ENCODE measurements at regions not wholly inside any gene's neighbourhood (a gene's known extent, or its start where the extent isn't known, plus 50 kb on each side); places are given as distances from the start of the nearest gene placed in this dataset.
"Not testable (repeated sequence)": the region's sequence is repeated elsewhere in the genome, so short reads cannot be mapped to it uniquely, and the experiment has no call there.

DNA sequence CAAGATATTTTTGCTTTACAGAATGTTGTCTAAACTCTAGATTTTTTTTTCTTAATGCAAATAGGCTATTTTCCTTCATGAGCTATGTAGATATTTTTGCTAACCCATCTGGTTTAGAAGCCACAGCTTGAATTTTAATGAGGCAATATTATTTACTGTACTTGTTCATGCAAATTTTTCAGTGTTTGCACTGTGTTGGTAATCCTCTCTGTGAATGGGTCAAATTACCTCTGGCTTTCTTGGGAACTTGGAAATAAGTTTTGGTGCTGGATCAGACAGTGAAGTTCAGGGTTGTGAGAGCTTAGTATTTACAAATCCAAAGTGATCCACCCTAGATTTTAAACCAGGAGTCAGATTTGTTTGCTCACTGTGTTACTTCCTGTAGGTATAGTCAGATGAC, 686.9 kb downstream of the NXPH1 start:
- no peak overlapping the region for H3K27ac ChIP-seq (ENCODE audit: low read depth in 1 of 2, low read length in 2 of 2)
- no peaks in the 10 kb centered on the region for H3K4me1 ChIP-seq (ENCODE audit: control insufficient read depth in 1 of 2, insufficient read depth in 2 of 2, low read length in 2 of 2)
- no peaks in the 10 kb centered on the region for H3K27me3 ChIP-seq (ENCODE audit: control insufficient read depth in 1 of 2, insufficient read depth in 2 of 2, low read length in 1 of 2)
- H3K9me3 ChIP-seq (ENCODE audit: control insufficient read depth, low read length): no peaks in the 10 kb centered on the region
- intact Hi-C loops (cut with DNase I): no loop called here
- H3K36me3 ChIP-seq (ENCODE audit: control insufficient read depth in 1 of 2, insufficient read depth in 2 of 2, low read length in 1 of 2): no peaks in the 10 kb centered on the region
- H3K4me3 ChIP-seq (ENCODE audit: low read length in 2 of 2): no peak overlapping the region
- ATAC-seq (ENCODE audit: low FRiP score): no peak
- DNase-seq: no peak

DNA sequence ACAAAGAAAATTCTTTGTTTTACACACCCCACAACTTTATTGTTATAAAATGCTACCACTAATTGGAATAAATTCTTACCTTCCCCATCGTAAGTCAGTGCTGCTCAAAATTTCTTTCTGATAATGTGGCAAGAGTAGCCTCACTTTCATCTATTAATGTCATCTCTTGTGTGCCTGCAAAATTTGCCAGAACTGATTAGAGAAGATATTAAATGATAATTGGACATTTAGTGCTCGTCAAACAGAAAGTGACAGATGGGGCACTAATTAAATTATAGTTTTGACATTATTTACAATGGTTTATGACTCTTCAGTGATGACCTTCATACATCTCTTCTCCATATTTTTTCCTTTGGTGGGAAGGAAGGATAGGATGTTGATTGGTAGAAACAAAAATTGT, 690.9 kb downstream of the NXPH1 start:
- H3K4me1 ChIP-seq (ENCODE audit: control insufficient read depth in 1 of 2, insufficient read depth in 2 of 2, low read length in 2 of 2): no peaks in the 10 kb centered on the region
- H3K4me3 ChIP-seq (ENCODE audit: low read length in 2 of 2): no peak overlapping the region
- no peak for ATAC-seq (ENCODE audit: low FRiP score)
- no peak for DNase-seq
- no peaks in the 10 kb centered on the region for H3K9me3 ChIP-seq (ENCODE audit: control insufficient read depth, low read length)
- intact Hi-C loops (cut with DNase I): no loop called here
- no peaks in the 10 kb centered on the region for H3K27me3 ChIP-seq (ENCODE audit: control insufficient read depth in 1 of 2, insufficient read depth in 2 of 2, low read length in 1 of 2)
- 60 to 61% methylated on average over 2 of the region's 2 CpGs for WGBS, 2 donors
- H3K36me3 ChIP-seq (ENCODE audit: control insufficient read depth in 1 of 2, insufficient read depth in 2 of 2, low read length in 1 of 2): no peaks in the 10 kb centered on the region
- no peak overlapping the region for H3K27ac ChIP-seq (ENCODE audit: low read depth in 1 of 2, low read length in 2 of 2)

DNA sequence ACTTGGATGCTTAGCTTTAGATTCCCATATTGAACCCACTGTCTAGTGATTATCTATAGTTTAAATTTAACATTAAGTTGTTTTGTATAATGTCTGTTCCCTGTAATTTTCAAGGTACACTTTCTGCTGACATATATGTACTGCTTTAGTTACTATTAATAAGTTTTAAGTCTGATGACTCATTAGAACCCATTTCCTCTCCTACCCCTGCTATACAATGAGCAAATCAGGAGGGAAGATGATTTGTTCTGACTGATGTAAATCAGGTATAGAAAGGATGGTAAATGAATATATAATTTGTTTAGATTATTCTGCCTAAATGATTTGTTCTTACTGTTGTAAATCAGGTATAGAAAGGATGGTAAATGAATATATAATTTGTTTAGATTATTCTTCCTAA, 691.8 kb downstream of the NXPH1 start:
- no peaks in the 10 kb centered on the region for H3K36me3 ChIP-seq (ENCODE audit: control insufficient read depth in 1 of 2, insufficient read depth in 2 of 2, low read length in 1 of 2)
- H3K27ac ChIP-seq (ENCODE audit: low read depth in 1 of 2, low read length in 2 of 2): no peak overlapping the region
- DNase-seq (no peak), ATAC-seq (ENCODE audit: low FRiP score) (no peak)
- H3K4me1 ChIP-seq (ENCODE audit: control insufficient read depth in 1 of 2, insufficient read depth in 2 of 2, low read length in 2 of 2): no peaks in the 10 kb centered on the region
- no peaks in the 10 kb centered on the region for H3K27me3 ChIP-seq (ENCODE audit: control insufficient read depth in 1 of 2, insufficient read depth in 2 of 2, low read length in 1 of 2)
- no peaks in the 10 kb centered on the region for H3K9me3 ChIP-seq (ENCODE audit: control insufficient read depth, low read length)
- intact Hi-C loops (cut with DNase I): no loop called here
- no peak overlapping the region for H3K4me3 ChIP-seq (ENCODE audit: low read length in 2 of 2)

- 68 to 73% methylated on average over 5 of the region's 5 CpGs for WGBS, 2 donors
- H3K36me3 ChIP-seq (ENCODE audit: control insufficient read depth in 1 of 2, insufficient read depth in 2 of 2, low read length in 1 of 2): no peaks in the 10 kb centered on the region
- no peak for DNase-seq
- H3K9me3 ChIP-seq (ENCODE audit: control insufficient read depth, low read length): no peaks in the 10 kb centered on the region
- no peaks in the 10 kb centered on the region for H3K27me3 ChIP-seq (ENCODE audit: control insufficient read depth in 1 of 2, insufficient read depth in 2 of 2, low read length in 1 of 2)
- ATAC-seq (ENCODE audit: low FRiP score): no peak
- no peak overlapping the region for H3K4me3 ChIP-seq (ENCODE audit: low read length in 2 of 2)
- no peak overlapping the region for H3K27ac ChIP-seq (ENCODE audit: low read depth in 1 of 2, low read length in 2 of 2)
- H3K4me1 ChIP-seq (ENCODE audit: control insufficient read depth in 1 of 2, insufficient read depth in 2 of 2, low read length in 2 of 2): no peaks in the 10 kb centered on the region
- intact Hi-C loops (cut with DNase I): no loop called here
Measured at GRCh38 chr7:9127901-9128300, 694.5 kb downstream of the NXPH1 start.

- intact Hi-C loops (cut with DNase I): no loop called here
- no peaks in the 10 kb centered on the region for H3K36me3 ChIP-seq (ENCODE audit: control insufficient read depth in 1 of 2, insufficient read depth in 2 of 2, low read length in 1 of 2)
- no peak for DNase-seq
- no peaks in the 10 kb centered on the region for H3K27me3 ChIP-seq (ENCODE audit: control insufficient read depth in 1 of 2, insufficient read depth in 2 of 2, low read length in 1 of 2)
- H3K27ac ChIP-seq (ENCODE audit: low read depth in 1 of 2, low read length in 2 of 2): no peak overlapping the region
- ATAC-seq (ENCODE audit: low FRiP score): no peak
- H3K9me3 ChIP-seq (ENCODE audit: control insufficient read depth, low read length): no peaks in the 10 kb centered on the region
- no peaks in the 10 kb centered on the region for H3K4me1 ChIP-seq (ENCODE audit: control insufficient read depth in 1 of 2, insufficient read depth in 2 of 2, low read length in 2 of 2)
- no peak overlapping the region for H3K4me3 ChIP-seq (ENCODE audit: low read length in 2 of 2)
- 70 to 75% methylated on average over 1 of the region's 1 CpG for WGBS, 2 donors
Measured at GRCh38 chr7:9148687-9149086, 715.3 kb downstream of the NXPH1 start.

DNA sequence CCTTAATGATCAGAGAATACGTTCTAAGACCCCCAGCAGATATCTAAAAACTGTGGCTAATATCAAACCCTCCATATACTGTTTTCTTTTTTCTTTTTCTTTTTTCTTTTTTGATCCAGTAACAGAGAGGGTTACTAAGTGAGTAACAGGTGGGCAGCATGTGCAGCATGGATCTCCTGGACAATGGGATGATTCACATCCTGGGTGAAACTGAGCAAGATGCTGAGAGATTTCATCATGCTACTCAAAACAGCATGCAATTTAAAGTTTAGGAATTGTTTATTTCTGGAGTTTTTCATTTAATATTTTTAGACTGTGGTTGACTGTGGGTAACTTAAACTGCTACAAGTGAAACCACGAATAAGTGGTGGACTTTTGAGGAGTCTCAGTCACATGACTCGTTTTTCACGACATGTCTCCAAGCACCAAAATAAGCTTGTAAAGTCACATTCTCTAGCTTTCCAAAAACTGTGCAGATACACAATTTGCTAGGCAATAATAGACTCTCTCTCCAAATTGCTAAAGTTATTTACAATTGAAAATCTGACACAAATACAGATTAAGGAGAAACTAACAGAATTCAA, 716.2 kb downstream of the NXPH1 start:
- intact Hi-C loops (cut with DNase I): no loop called here
- Histone ChIP-seq H3K27me3 (ENCODE audit: control insufficient read depth in 1 of 2, insufficient read depth in 2 of 2, low read length in 1 of 2) (no peaks in the 10 kb centered on the region), H3K4me1 (ENCODE audit: control insufficient read depth in 1 of 2, insufficient read depth in 2 of 2, low read length in 2 of 2) (no peaks in the 10 kb centered on the region), H3K9me3 (ENCODE audit: control insufficient read depth, low read length) (no peaks in the 10 kb centered on the region), H3K4me3 (ENCODE audit: low read length in 2 of 2) (no peak overlapping the region), H3K36me3 (ENCODE audit: control insufficient read depth in 1 of 2, insufficient read depth in 2 of 2, low read length in 1 of 2) (no peaks in the 10 kb centered on the region), H3K27ac (ENCODE audit: low read depth in 1 of 2, low read length in 2 of 2) (no peak overlapping the region)
- ATAC-seq (ENCODE audit: low FRiP score) (no peak), DNase-seq (no peak)
- WGBS, 2 donors: 61 to 74% methylated on average over 4 of the region's 4 CpGs

- intact Hi-C loops (cut with DNase I); H3K4me3 ChIP-seq (ENCODE audit: low read length in 2 of 2); DNase-seq; H3K27me3 ChIP-seq (ENCODE audit: control insufficient read depth in 1 of 2, insufficient read depth in 2 of 2, low read length in 1 of 2); ATAC-seq (ENCODE audit: low FRiP score); H3K27ac ChIP-seq (ENCODE audit: low read depth in 1 of 2, low read length in 2 of 2); H3K4me1 ChIP-seq (ENCODE audit: control insufficient read depth in 1 of 2, insufficient read depth in 2 of 2, low read length in 2 of 2); H3K36me3 ChIP-seq (ENCODE audit: control insufficient read depth in 1 of 2, insufficient read depth in 2 of 2, low read length in 1 of 2); H3K9me3 ChIP-seq (ENCODE audit: control insufficient read depth, low read length): not testable (repeated sequence)
Measured at GRCh38 chr7:9163691-9164090, 730.3 kb downstream of the NXPH1 start.

DNA sequence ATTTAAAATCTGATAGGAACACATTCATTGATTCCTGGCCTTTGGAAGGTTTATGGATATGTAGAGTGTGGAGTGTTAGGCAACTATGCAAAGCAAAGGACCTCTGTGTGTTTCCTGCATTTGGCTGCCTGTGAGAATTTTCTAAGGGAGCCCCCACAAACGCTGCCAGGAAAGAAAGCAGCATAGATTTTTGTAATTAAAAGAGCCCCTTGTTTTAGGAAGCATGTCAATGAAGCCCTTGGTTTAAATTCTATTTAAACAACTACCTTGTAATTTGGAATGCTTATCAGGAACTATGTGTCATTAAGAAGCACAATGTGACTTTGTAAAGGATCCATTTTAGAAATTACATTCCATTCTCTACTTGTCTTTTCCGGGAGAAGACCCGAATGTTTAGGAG, 742.5 kb downstream of the NXPH1 start:
- Histone ChIP-seq H3K27me3 (ENCODE audit: control insufficient read depth in 1 of 2, insufficient read depth in 2 of 2, low read length in 1 of 2) (no peaks in the 10 kb centered on the region), H3K36me3 (ENCODE audit: control insufficient read depth in 1 of 2, insufficient read depth in 2 of 2, low read length in 1 of 2) (no peaks in the 10 kb centered on the region), H3K9me3 (ENCODE audit: control insufficient read depth, low read length) (no peaks in the 10 kb centered on the region), H3K27ac (ENCODE audit: low read depth in 1 of 2, low read length in 2 of 2) (no peak overlapping the region), H3K4me1 (ENCODE audit: control insufficient read depth in 1 of 2, insufficient read depth in 2 of 2, low read length in 2 of 2) (no peaks in the 10 kb centered on the region), H3K4me3 (ENCODE audit: low read length in 2 of 2) (no peak overlapping the region)
- no peak for DNase-seq
- intact Hi-C loops (cut with DNase I): no loop called here
- ATAC-seq (ENCODE audit: low FRiP score): no peak
- WGBS, 2 donors: 24 to 26% methylated on average over 3 of the region's 3 CpGs

DNA sequence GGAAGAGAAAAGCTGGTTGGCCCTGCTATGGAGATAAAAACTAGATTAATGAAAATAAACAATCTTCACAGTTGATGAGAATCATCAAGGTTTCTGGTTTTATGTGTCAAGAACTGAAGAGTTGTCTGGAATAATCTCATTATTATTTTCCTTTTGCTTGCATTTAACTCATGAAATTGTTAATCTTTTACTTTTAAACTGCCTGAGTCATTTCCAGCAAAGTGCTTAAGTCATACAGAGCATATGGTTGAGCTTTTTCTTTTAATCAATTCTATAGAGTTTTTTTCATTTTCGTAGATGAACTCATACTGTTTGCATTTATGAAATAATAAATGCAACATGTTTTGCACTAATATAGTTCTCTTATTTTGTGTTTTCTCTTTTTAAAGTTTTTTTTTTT, 747.9 kb downstream of the NXPH1 start:
- H3K4me3 ChIP-seq (ENCODE audit: low read length in 2 of 2): no peak overlapping the region
- H3K4me1 ChIP-seq (ENCODE audit: control insufficient read depth in 1 of 2, insufficient read depth in 2 of 2, low read length in 2 of 2): no peaks in the 10 kb centered on the region
- H3K36me3 ChIP-seq (ENCODE audit: control insufficient read depth in 1 of 2, insufficient read depth in 2 of 2, low read length in 1 of 2): no peaks in the 10 kb centered on the region
- H3K27ac ChIP-seq (ENCODE audit: low read depth in 1 of 2, low read length in 2 of 2): no peak overlapping the region
- 73 to 83% methylated on average over 1 of the region's 1 CpG for WGBS, 2 donors
- ATAC-seq (ENCODE audit: low FRiP score): no peak
- no peaks in the 10 kb centered on the region for H3K9me3 ChIP-seq (ENCODE audit: control insufficient read depth, low read length)
- intact Hi-C loops (cut with DNase I): no loop called here
- no peak for DNase-seq
- no peaks in the 10 kb centered on the region for H3K27me3 ChIP-seq (ENCODE audit: control insufficient read depth in 1 of 2, insufficient read depth in 2 of 2, low read length in 1 of 2)

Data from aorta (tissue), 5 donors.